ENCODE measurements at regions not wholly inside any gene's neighbourhood (a gene's known extent, or its start where the extent isn't known, plus 50 kb on each side); places are given as distances from the start of the nearest gene placed in this dataset.

DNA sequence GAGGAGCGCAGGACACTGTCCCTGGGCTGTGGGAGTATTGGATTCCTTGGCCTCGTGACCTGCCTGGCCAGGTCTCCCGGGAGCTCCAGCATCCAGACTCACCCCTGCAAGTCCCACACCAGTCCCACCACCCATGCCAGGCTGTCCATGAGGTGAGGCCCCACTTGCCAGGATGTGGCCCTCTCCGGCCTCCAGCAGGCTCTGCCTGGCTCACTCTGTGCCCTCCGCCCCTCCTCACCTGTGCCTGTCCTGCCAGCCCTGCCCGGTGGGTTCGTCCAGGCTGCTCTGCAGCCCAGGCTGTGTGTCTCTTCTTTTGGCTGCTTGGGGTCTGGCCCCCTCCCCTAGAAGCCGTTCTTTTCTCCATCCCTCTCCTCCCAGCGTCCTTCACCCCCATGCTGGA lies 436.8 kb upstream of the MYT1L start:
- Mint-ChIP-seq H3K27ac (ENCODE audit: unreplicated experiment) (no peak overlapping the region), H3K4me3 (ENCODE audit: unreplicated experiment) (no peak overlapping the region), H3K9me3 (ENCODE audit: unreplicated experiment) (peaks cover 3% of the 10 kb centered on the region), H3K36me3 (ENCODE audit: unreplicated experiment) (peaks cover 4% of the 10 kb centered on the region), H3K27me3 (ENCODE audit: unreplicated experiment) (peaks cover 7% of the 10 kb centered on the region), H3K4me1 (ENCODE audit: low read depth, unreplicated experiment) (no peaks in the 10 kb centered on the region)
- no peak for TF ChIP-seq CTCF (IDR thresholded peaks at IDR 0.05; ENCODE audit: partially characterized antibody, unreplicated experiment)
- no peak for DNase-seq

DNA sequence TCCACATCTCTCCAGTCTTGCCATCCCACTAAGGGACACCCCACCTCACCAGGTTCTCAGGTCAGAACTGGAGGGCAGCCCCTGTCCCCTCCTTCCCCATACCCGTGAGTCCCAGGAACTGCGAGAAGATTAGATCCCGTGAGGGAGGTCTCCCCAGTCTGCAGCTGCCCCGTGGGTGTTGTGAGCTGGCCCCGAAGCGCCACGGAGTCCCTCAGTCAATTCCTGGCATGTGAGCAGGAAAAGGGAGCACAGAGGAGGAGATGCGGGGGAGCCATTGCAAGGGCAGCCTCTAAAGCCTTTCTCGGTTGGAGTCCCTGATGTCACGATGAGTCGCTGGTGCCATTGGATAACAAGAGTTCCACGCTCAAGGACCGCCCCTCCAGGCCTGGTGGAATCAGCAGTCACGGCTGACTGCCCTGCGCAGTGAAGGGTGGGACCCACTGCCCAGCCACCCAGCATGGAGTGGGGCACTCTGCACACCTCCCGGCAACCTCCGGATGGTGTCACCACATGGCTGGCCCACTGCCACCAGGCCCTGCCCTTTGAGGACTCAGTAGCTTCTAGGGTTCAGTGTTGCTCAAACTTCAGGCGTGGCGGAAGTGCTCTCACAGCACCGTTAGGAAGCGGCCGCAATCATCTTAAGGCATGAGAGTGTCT lies 434.9 kb upstream of the MYT1L start:
- Mint-ChIP-seq H3K4me3 (ENCODE audit: unreplicated experiment) (no peak overlapping the region), H3K4me1 (ENCODE audit: low read depth, unreplicated experiment) (no peaks in the 10 kb centered on the region), H3K27me3 (ENCODE audit: unreplicated experiment) (peaks cover 10% of the 10 kb centered on the region), H3K36me3 (ENCODE audit: unreplicated experiment) (peaks cover 4% of the 10 kb centered on the region), H3K27ac (ENCODE audit: unreplicated experiment) (no peak overlapping the region), H3K9me3 (ENCODE audit: unreplicated experiment) (peaks cover 5% of the 10 kb centered on the region)
- TF ChIP-seq CTCF (IDR thresholded peaks at IDR 0.05; ENCODE audit: partially characterized antibody, unreplicated experiment), result no peak
- no peak for DNase-seq

GRCh38 chr2:2765176-2765800 lies 434.2 kb upstream of the MYT1L start:
- Mint-ChIP-seq H3K36me3 (ENCODE audit: unreplicated experiment) (peaks cover 2% of the 10 kb centered on the region), H3K4me1 (ENCODE audit: low read depth, unreplicated experiment) (no peaks in the 10 kb centered on the region), H3K27ac (ENCODE audit: unreplicated experiment) (no peak overlapping the region), H3K9me3 (ENCODE audit: unreplicated experiment) (peaks cover 8% of the 10 kb centered on the region), H3K4me3 (ENCODE audit: unreplicated experiment) (no peak overlapping the region), H3K27me3 (ENCODE audit: unreplicated experiment) (peaks cover 8% of the 10 kb centered on the region)
- DNase-seq, result no peak
- TF ChIP-seq CTCF (IDR thresholded peaks at IDR 0.05; ENCODE audit: partially characterized antibody, unreplicated experiment), result no peak

GRCh38 chr2:2764739-2765138 lies 433.7 kb upstream of the MYT1L start:
- H3K4me1 Mint-ChIP-seq (ENCODE audit: low read depth, unreplicated experiment), result no peaks in the 10 kb centered on the region
- H3K4me3 Mint-ChIP-seq (ENCODE audit: unreplicated experiment), result no peak overlapping the region
- H3K36me3 Mint-ChIP-seq (ENCODE audit: unreplicated experiment), result no peaks in the 10 kb centered on the region
- TF ChIP-seq CTCF (IDR thresholded peaks at IDR 0.05; ENCODE audit: partially characterized antibody, unreplicated experiment), result no peak
- H3K27me3 Mint-ChIP-seq (ENCODE audit: unreplicated experiment), result peaks cover 4% of the 10 kb centered on the region
- peaks cover 7% of the 10 kb centered on the region for H3K9me3 Mint-ChIP-seq (ENCODE audit: unreplicated experiment)
- DNase-seq, result no peak
- H3K27ac Mint-ChIP-seq (ENCODE audit: unreplicated experiment), result no peak overlapping the region

DNA sequence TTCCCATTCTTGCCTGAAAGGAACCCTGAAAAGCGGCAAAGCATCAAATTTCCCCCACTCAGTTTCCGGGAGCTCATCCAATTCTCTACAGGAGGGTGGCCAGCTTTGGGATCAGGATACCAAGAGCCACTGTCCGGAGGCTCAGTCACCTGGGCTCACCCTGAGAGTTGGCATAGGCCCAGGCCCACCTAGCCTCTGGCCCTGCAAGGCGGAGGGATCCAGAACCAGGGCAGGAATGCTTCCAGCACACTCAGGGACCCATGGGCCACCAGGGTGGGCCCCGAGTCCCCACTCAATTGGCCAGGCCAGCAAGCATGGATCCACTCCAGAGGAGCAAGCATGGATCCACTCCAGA lies 432.9 kb upstream of the MYT1L start:
- H3K27me3 Mint-ChIP-seq (ENCODE audit: unreplicated experiment), result peaks cover 4% of the 10 kb centered on the region
- DNase-seq, result no peak
- no peak for TF ChIP-seq CTCF (IDR thresholded peaks at IDR 0.05; ENCODE audit: partially characterized antibody, unreplicated experiment)
- peaks cover 7% of the 10 kb centered on the region for H3K9me3 Mint-ChIP-seq (ENCODE audit: unreplicated experiment)
- H3K27ac Mint-ChIP-seq (ENCODE audit: unreplicated experiment), result no peak overlapping the region
- no peak overlapping the region for H3K4me3 Mint-ChIP-seq (ENCODE audit: unreplicated experiment)
- no peaks in the 10 kb centered on the region for H3K4me1 Mint-ChIP-seq (ENCODE audit: low read depth, unreplicated experiment)
- no peaks in the 10 kb centered on the region for H3K36me3 Mint-ChIP-seq (ENCODE audit: unreplicated experiment)

All from glutamatergic neuron (in vitro differentiated cells).